GM12878 (cell line): ENCODE measurements at regions not wholly inside any gene's neighbourhood (a gene's known extent, or its start where the extent isn't known, plus 50 kb on each side); places are given as distances from the start of the nearest gene placed in this dataset.

Experiments used
- E2F4 ChIP-seq: IDR thresholded peaks from 2 replicates; pipeline ENCODE4 v1.6.1; 2012; ENCODE audit warnings: low read depth, low read length, improper control_type of control experiment
- SP1 ChIP-seq: IDR thresholded peaks from one replicate; pipeline ENCODE4 v1.6.1; 2011; ENCODE audit warnings: low read depth, low read length
- TBL1XR1 ChIP-seq: IDR thresholded peaks from 2 replicates; pipeline ENCODE4 v1.6.1; 2012; ENCODE audit warnings: low read depth, low read length, improper control_type of control experiment
- ZNF274 ChIP-seq: IDR thresholded peaks from one replicate; pipeline ENCODE4 v1.8.0; 2011; ENCODE audit not compliant: insufficient read length, insufficient read depth
- ZNF384 ChIP-seq: IDR thresholded peaks from 2 replicates; pipeline ENCODE4 v1.6.1; 2012; ENCODE audit warnings: low read depth, mild to moderate bottlenecking, low read length, improper control_type of control experiment, borderline replicate concordance

DNA sequence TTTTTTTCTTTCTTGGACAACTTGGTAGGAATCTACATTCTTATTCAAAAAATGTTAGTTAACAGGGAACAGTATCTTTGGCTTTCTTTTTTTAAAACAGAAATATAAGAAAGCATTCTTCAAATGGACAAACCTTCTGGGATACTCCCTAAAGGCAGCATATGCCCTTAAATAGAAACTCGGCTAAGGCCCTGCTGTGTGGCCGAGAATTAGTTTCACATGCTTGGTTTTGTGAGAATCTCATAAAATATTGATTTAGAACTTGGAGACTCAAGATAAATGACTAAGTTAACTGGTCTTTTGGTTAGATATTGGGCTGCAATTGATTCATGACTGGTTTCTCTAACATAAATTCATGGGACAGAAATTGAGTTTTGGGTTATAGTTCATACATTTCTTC is 359.9 kb upstream of the XYLT1 start:
- TF ChIP-seq SP1, result no peak
- no peak for TF ChIP-seq ZNF274
- no peak for TF ChIP-seq TBL1XR1
- no peak for TF ChIP-seq E2F4
- no peak for TF ChIP-seq ZNF384
